HG03025 (cell line): ENCODE measurements at regions not wholly inside any gene's neighbourhood (a gene's known extent, or its start where the extent isn't known, plus 50 kb on each side); places are given as distances from the start of the nearest gene placed in this dataset.
"Not testable (repeated sequence)": the region's sequence is repeated elsewhere in the genome, so short reads cannot be mapped to it uniquely, and the experiment has no call there.

Experiments used
- ATAC-seq: cut with Tn5 transposase; IDR thresholded peaks from one replicate; pipeline ENCODE4 v1.9.1; 2021; ENCODE audit warnings: mild to moderate bottlenecking, moderate library complexity; ENCODE audit not compliant: unreplicated experiment, low FRiP score

DNA sequence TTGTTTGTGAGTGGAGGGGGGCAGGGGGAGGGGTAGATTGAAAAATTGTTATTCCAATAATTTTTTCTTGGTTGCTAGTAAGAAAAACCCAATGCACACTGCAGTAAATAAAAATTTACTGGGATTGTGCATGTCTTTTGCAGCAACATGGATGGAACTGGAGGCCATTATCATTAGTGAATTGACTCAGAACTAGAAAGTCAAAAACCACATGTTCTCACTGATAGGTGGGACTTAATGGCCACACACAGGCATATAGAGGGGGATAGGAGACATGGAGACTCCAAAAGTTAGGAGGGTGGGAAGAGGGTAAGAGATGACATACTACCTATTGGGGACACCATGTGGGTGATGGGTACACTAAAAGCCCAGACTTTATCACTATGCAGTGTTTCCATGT is 67.2 kb downstream of the BUB3 start:
- ATAC-seq = no peak

- ATAC-seq = no peak
Measured at GRCh38 chr10:123222832-123223231, 68.6 kb downstream of the BUB3 start.

- no peak for ATAC-seq
Measured at GRCh38 chr10:123227706-123228105, 73.5 kb downstream of the BUB3 start.

- no peak for ATAC-seq
Measured at GRCh38 chr10:123229927-123230630, 75.9 kb downstream of the BUB3 start.

DNA sequence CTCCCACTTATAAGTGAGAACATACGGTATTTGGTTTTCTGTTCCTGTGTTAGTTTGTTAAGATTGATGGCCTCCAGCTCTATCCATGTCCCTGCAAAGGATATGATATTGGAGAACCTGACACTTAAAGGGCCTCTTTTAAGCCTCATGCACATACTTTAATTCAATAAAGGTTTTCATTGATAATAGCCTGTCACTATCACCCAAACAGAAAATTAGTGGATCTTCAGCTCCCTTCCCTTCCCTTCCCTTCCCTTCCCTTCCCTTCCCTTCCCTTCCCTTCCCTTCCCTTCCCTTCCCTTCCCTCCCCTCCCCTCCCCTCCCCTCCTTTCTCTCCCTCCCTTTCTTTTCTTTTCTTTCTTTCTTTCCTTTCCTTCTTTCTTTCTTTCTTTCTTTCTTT is 78.7 kb downstream of the BUB3 start:
- ATAC-seq = not testable (repeated sequence)

DNA sequence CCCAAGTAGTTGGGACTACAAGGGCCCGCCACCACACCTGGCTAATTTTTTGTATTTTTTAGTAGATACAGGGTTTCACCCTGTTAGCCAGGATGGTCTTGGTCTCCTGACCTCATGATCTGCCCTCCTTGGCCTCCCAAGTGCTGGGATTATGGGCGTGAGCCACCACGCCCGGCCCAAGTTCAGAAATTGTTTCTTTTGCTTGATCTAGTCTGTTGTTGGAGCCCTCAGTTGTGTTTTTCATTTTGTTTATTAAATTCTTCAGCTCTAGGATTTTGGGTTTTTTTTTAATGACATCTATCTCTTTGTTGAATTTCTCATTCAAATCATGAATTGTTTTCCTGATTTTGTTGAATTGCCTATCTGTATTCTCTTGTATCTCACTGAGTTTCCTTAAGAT is 80.8 kb downstream of the BUB3 start:
- ATAC-seq = not testable (repeated sequence)

GRCh38 chr10:123236126-123236525 is 81.9 kb downstream of the BUB3 start:
- no peak for ATAC-seq

DNA sequence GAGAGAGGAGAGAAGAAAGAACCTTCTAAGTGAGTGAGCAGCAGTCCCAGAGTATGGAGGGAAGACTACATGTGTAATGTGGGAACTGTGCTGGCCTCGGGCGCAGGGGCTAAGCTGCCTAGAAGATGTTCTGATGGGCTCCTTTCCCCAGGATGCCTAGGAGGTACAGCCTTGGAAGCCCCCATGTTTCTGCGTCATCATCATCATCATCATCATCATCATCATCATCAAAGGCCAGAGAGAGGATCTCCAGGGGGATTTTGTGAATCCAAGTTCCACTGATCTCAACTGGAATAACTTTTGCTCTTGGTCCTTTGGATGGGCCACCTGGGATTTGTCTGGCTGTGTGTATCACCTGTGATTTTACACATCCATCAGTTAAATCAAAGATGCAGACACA is 86.0 kb downstream of the BUB3 start:
- ATAC-seq = no peak

DNA sequence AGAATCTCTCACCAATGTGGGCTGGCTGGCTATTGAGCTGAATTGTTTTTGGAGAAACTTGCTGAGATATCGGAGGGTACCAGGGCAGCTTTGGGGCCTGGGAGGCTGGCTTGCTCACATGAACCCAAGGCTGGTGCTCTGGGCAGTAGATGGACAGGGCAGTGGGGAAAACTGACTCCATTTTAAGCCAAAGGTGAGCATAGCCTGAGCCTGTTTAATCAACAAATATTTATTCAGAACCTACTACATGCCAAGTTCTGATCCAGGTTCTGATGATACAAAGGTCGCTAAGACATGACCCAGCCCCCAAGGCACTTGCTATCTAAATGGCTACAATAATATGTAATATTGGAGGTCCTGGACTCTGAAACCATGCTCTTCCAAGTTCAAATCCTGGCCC is 86.6 kb downstream of the BUB3 start:
- no peak for ATAC-seq

GRCh38 chr10:123241391-123242141 is 87.4 kb downstream of the BUB3 start:
- peak; percentile 66 for ATAC-seq

DNA sequence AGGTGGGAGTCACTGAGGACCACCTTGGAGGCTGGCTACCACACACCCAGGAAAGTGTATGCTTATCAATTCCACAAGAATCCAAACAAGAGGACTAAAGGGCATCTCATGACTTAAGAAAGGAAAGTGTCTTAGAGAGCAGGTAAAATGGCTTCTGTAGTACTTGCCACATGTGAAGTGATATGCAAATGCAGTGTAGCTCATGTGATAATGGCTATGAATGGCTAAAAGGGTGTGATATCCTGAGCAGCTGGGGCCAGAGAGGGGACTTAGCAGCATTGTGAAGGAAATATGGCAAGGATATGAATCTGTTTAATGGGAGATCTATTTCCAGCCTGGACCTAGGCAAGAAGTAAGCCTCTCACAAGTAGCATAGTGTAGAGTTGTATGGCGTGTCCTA is 90.5 kb downstream of the BUB3 start:
- ATAC-seq = no peak

GRCh38 chr10:123245264-123245663 is 91.1 kb downstream of the BUB3 start:
- no peak for ATAC-seq

GRCh38 chr10:123249894-123250293 is 95.7 kb downstream of the BUB3 start:
- no peak for ATAC-seq

DNA sequence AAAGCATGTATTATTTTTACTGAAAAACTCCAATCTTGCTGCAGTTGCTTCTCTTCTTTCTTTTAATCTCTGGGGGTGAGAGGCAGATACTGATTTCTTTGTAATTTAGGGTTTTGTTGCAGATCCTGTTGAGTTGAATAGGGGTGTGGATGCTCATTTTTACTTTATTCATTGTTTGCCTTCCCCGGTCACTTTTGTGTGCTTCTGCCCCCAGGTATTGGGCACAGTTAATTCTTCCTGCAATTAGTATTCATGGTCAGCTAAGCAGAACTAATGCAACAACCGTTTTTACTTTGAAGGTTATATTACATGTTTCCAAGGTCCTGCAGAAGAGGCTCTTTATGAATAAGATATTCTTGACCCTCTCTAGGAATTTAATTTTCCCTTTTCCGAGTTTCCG is 96.4 kb downstream of the BUB3 start:
- no peak for ATAC-seq

- ATAC-seq = no peak
Measured at GRCh38 chr10:123252779-123253178, 98.6 kb downstream of the BUB3 start.

- not testable (repeated sequence) for ATAC-seq
Measured at GRCh38 chr10:123254343-123254742, 100.1 kb downstream of the BUB3 start.

DNA sequence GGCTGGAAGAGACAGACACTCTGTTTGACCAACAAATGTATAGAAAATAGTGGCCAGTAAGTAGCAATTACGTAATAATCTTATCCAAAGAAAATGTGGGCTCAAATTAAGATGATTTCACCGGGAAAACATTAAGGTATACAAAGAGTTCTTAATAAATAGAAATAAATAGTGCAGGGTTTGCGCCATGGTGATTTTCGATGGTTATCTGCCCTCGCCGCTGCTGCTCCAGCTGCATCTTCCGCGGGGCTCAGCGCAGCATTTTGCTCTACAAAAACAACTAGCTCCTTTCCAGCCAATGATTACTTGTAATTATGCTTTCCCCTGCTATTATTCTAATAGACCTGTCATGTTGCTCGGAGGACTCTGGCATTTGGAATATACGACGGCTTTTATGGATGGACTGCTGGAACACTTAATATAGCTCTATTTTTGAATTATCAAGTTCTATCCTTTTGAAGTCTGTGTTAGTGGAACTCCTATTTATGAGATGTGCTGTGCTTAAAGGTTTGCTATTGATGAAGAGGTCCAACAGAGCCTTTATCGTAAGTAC is 103.8 kb downstream of the BUB3 start:
- ATAC-seq = no peak

DNA sequence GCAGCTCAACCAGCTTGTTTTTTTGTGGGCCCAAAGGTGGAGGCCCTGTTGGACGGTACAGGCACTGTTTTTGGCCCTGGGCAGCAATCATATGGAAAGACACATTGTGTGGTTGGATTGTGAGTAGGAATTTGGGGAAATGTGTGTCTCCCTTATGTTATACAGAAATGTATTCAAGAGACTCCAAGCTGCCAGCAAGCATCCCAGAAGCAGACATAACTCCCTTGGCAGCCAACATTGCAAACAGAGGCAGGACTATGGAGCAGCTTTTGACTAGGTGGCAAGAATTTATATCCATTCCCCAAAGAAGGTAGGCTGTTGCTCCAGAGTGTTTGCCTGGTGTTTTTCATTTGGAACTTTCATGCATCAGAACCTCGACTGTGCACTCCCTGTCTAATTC is 104.9 kb downstream of the BUB3 start:
- no peak for ATAC-seq

GRCh38 chr10:123259791-123260190 is 105.6 kb downstream of the BUB3 start:
- ATAC-seq = no peak

- ATAC-seq = no peak
Measured at GRCh38 chr10:123262456-123262855, 108.3 kb downstream of the BUB3 start.

- ATAC-seq = no peak
Measured at GRCh38 chr10:123266971-123267370, 112.8 kb downstream of the BUB3 start.

GRCh38 chr10:123269017-123269552 is 114.9 kb downstream of the BUB3 start:
- ATAC-seq = no peak
